Mesenchymal stem cell (in vitro differentiated cells and primary cell): ENCODE measurements at regions not wholly inside any gene's neighbourhood (a gene's known extent, or its start where the extent isn't known, plus 50 kb on each side); places are given as distances from the start of the nearest gene placed in this dataset.

Experiments used
- DNase-seq: peaks from one replicate; pipeline ENCODE4 v3.0.0-alpha.2; 2013
- H2AFZ ChIP-seq: one replicate; pipeline ENCODE4 v1.6.1; 2013; ENCODE audit warnings: low read depth, mild to moderate bottlenecking, control low read depth, inconsistent platforms, low read length, moderate library complexity
- H2AK5ac ChIP-seq: 2 replicates; pipeline ENCODE4 v1.6.1; 2013; ENCODE audit warnings: low read length, moderate library complexity, mild to moderate bottlenecking, inconsistent platforms; ENCODE audit not compliant: severe bottlenecking
- H2BK120ac ChIP-seq: one replicate; pipeline ENCODE4 v1.6.1; 2013; ENCODE audit warnings: low read depth, mild to moderate bottlenecking, inconsistent platforms, low read length, moderate library complexity
- H2BK12ac ChIP-seq, 2 experiments: one replicate each; pipeline ENCODE4 v1.6.1; 2013; ENCODE audit warnings: inconsistent platforms in 2 of 2, low read length in 2 of 2, mild to moderate bottlenecking in 2 of 2, moderate library complexity in 2 of 2, control low read depth in 1 of 2
- H2BK15ac ChIP-seq: one replicate; pipeline ENCODE4 v1.6.1; 2013; ENCODE audit warnings: mild to moderate bottlenecking, low read depth, inconsistent platforms; ENCODE audit not compliant: poor library complexity, severe bottlenecking
- H2BK5ac ChIP-seq: 2 replicates; pipeline ENCODE4 v1.6.1; 2013; ENCODE audit warnings: low read depth, mild to moderate bottlenecking, low read length, control low read depth, inconsistent platforms; ENCODE audit not compliant: poor library complexity, severe bottlenecking
- H3K14ac ChIP-seq, 2 experiments: one replicate each; pipeline ENCODE4 v1.6.1; 2013; ENCODE audit warnings: inconsistent platforms in 2 of 2, low read length in 2 of 2, control low read depth in 1 of 2, mild to moderate bottlenecking in 1 of 2, moderate library complexity in 1 of 2
- H3K18ac ChIP-seq, 2 experiments: one replicate each; pipeline ENCODE4 v1.6.1; 2013; ENCODE audit warnings: inconsistent platforms in 2 of 2, low read length in 2 of 2, control low read depth in 1 of 2, low read depth in 1 of 2, mild to moderate bottlenecking in 1 of 2
- H3K23ac ChIP-seq, 2 experiments: one replicate each; pipeline ENCODE4 v1.6.1; 2013; ENCODE audit warnings: inconsistent platforms in 2 of 2, low read length in 2 of 2, mild to moderate bottlenecking in 2 of 2, moderate library complexity in 2 of 2, control low read depth in 1 of 2
- H3K27ac ChIP-seq: 2 replicates; pipeline ENCODE4 v1.5.1; 2013; ENCODE audit warnings: mild to moderate bottlenecking, moderate library complexity, low read length, control low read depth, inconsistent platforms; ENCODE audit not compliant: poor library complexity, severe bottlenecking
- H3K27me3 ChIP-seq, 2 experiments: 2 replicates each; pipeline versions ENCODE4 v1.6.1 to v1.7.0; 2013; ENCODE audit warnings: low read length in 2 of 2, mild to moderate bottlenecking in 2 of 2, moderate library complexity in 2 of 2, control low read depth in 1 of 2, inconsistent platforms in 1 of 2; ENCODE audit not compliant: control insufficient read depth in 1 of 2, insufficient read depth in 1 of 2
- H3K36me3 ChIP-seq, 2 experiments: 2 replicates each; pipeline versions ENCODE4 v1.6.1 to v1.7.0; 2013; ENCODE audit warnings: low read length in 2 of 2, control low read depth in 1 of 2, inconsistent platforms in 1 of 2, low read depth in 1 of 2, mild to moderate bottlenecking in 1 of 2; ENCODE audit not compliant: insufficient read depth in 2 of 2, control insufficient read depth in 1 of 2
- H3K4ac ChIP-seq, 2 experiments: one replicate each; pipeline ENCODE4 v1.6.1; 2013; ENCODE audit warnings: inconsistent platforms in 2 of 2, low read length in 2 of 2, mild to moderate bottlenecking in 2 of 2, moderate library complexity in 2 of 2, control low read depth in 1 of 2, low read depth in 1 of 2
- H3K4me1 ChIP-seq: 2 replicates; pipeline ENCODE4 v1.6.1; 2013; ENCODE audit warnings: low read depth, low read length, control low read depth; ENCODE audit not compliant: control insufficient read depth, insufficient read depth
- H3K4me2 ChIP-seq: 2 replicates; pipeline ENCODE4 v1.6.1; 2013; ENCODE audit warnings: low read length, mild to moderate bottlenecking, inconsistent platforms; ENCODE audit not compliant: poor library complexity, severe bottlenecking
- H3K4me3 ChIP-seq, 2 experiments: 2 replicates each; pipeline versions ENCODE4 v1.5.1 to v1.7.0; 2013; ENCODE audit warnings: low read length in 2 of 2, mild to moderate bottlenecking in 2 of 2, control low read depth in 1 of 2, low read depth in 1 of 2; ENCODE audit not compliant: insufficient read depth in 1 of 2
- H3K79me1 ChIP-seq: replicated peaks from 2 replicates; pipeline ENCODE4 v1.6.1; 2013; ENCODE audit warnings: mild to moderate bottlenecking, control low read depth, low read length, inconsistent platforms; ENCODE audit not compliant: poor library complexity, severe bottlenecking
- H3K9ac ChIP-seq: 2 replicates; pipeline ENCODE4 v1.7.0; 2013; ENCODE audit warnings: mild to moderate bottlenecking, low read length, moderate library complexity
- H3K9me3 ChIP-seq: 2 replicates; pipeline ENCODE4 v1.7.0; 2013; ENCODE audit warnings: mild to moderate bottlenecking, low read length; ENCODE audit not compliant: control insufficient read depth
- H4K8ac ChIP-seq: one replicate; pipeline ENCODE4 v1.6.1; 2013; ENCODE audit warnings: inconsistent platforms, mild to moderate bottlenecking, low read length, moderate library complexity
- H4K91ac ChIP-seq: one replicate; pipeline ENCODE4 v1.6.1; 2013; ENCODE audit warnings: mild to moderate bottlenecking, low read length, inconsistent platforms
- WGBS: methylation state at CpG from one replicate; pipeline ENCODE4 v1.1.7; 2013; ENCODE audit warnings: mixed read lengths; 5-methylcytosine and 5-hydroxymethylcytosine counted together

DNA sequence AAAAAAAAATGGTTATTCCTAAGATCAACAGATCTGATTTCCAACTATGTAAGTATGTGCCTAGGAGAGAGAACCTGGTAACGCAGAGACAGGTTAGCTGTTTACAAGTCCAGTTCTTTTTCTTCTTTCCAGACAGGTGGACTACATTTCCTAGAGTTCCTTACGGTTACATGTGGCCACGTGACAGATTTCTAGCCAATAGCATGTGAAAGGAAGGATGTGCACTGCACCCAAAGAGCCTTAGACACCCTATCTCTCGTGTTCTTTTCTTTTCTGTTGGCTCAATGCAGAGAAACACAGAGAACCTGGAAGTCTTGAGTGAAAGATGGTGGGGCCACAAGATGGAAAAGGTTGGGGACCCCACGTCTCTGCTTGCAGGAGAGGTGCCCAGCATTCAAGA is 375.9 kb downstream of the TNS1 start:
- no peak overlapping the region for H3K14ac ChIP-seq
- H3K4me2 ChIP-seq = no peak overlapping the region
- H2BK15ac ChIP-seq = no peak overlapping the region
- H3K23ac ChIP-seq = no peak overlapping the region
- H3K9me3 ChIP-seq = no peaks in the 10 kb centered on the region
- peaks cover 4% of the 10 kb centered on the region for H3K4me1 ChIP-seq
- no peak overlapping the region for H2AFZ ChIP-seq
- H2BK12ac ChIP-seq = no peak overlapping the region
- WGBS = 98% methylated on average over 4 of the region's 5 CpGs
- no peak overlapping the region for H3K27ac ChIP-seq
- DNase-seq = no peak
- H3K4ac ChIP-seq = no peak overlapping the region
- H4K8ac ChIP-seq = no peak overlapping the region
- H2BK5ac ChIP-seq = no peak overlapping the region
- H3K4me3 ChIP-seq = no peak overlapping the region
- no peak overlapping the region for H2BK120ac ChIP-seq
- peaks cover 6 to 14% of the 10 kb centered on the region in 2 experiments for H3K27me3 ChIP-seq
- no peak overlapping the region for H3K18ac ChIP-seq
- no peaks in the 10 kb centered on the region for H3K36me3 ChIP-seq
- H3K9ac ChIP-seq = no peak overlapping the region
- no peak overlapping the region for H4K91ac ChIP-seq
- peak overlapping the region; percentile 22 for H2AK5ac ChIP-seq
- no peaks in the 10 kb centered on the region for H3K79me1 ChIP-seq

DNA sequence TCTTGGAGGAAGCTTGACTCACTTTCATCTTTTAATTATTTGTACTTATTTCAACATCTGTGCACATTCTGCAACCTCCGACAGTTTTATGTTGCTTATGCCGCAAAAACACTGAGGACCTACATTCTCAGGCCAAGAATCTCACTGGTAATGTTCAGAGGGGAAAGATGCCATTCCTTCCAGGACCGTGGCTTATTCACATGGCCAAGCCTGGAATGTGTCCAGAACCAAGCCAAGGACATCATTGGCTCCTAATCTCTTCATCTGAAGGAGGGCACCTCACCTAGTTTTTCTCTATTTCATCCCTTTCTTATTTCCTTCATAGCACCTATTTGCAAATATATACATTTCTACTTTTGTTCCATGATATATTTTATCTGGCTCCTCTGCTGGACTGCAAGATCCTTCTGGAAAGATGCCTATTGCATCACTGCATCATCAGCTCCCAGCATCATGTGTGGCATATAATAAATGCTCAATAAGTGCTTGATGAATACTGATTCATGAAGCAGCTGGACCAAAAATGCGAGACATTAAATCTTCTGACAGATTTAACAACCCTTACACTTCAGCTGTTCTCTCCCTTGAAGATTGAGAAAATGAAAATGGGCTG is 377.1 kb downstream of the TNS1 start:
- H3K36me3 ChIP-seq = no peaks in the 10 kb centered on the region
- no peak overlapping the region for H3K4me3 ChIP-seq
- H3K14ac ChIP-seq = no peak overlapping the region
- no peak overlapping the region for H3K4me2 ChIP-seq
- peak; percentile 43 for DNase-seq
- H3K27me3 ChIP-seq = peaks cover 0 to 15% of the 10 kb centered on the region in 2 experiments
- H3K79me1 ChIP-seq = no peaks in the 10 kb centered on the region
- no peak overlapping the region for H3K9ac ChIP-seq
- H3K9me3 ChIP-seq = no peaks in the 10 kb centered on the region
- no peak overlapping the region for H3K4ac ChIP-seq
- no peak overlapping the region for H2BK15ac ChIP-seq
- peaks cover 11% of the 10 kb centered on the region for H3K4me1 ChIP-seq
- no peak overlapping the region for H2AK5ac ChIP-seq
- H4K91ac ChIP-seq = no peak overlapping the region
- peak overlapping the region; percentile 11 for H3K27ac ChIP-seq
- WGBS = 78% methylated on average over 4 of the region's 4 CpGs
- no peak overlapping the region for H2BK12ac ChIP-seq
- H3K18ac ChIP-seq = no peak overlapping the region
- no peak overlapping the region for H2AFZ ChIP-seq
- no peak overlapping the region for H2BK120ac ChIP-seq
- H3K23ac ChIP-seq = no peak overlapping the region
- H2BK5ac ChIP-seq = no peak overlapping the region
- no peak overlapping the region for H4K8ac ChIP-seq

DNA sequence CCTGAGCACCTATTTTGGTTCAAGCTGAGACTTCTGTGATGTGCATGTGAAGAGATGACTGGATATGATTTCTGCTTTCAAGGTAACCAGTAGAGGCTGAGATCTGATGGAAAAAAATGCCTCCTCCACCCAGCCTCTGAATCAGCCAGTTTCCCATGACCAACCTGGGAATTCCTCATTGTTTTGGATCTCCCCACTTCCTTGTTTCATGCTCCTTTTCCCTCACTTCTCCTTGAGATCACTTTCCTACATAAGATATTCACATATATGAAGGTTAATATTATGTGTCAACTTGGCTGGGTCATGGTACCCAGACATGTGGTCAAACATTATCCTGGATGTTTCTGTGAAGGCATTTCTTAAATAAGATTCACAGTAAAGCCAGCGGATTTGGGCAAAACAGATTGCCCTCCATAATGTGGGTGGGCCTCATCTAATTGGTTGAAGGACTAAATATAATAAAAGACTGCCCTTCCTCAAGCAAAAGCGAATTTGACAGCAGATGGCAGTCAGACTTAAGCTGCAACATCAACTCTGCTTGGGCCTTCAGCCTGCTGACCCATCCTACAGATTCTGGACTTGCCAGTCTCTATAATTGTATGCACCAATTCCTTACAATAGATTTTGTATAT is 379.4 kb downstream of the TNS1 start:
- Histone ChIP-seq H3K36me3 (no peaks in the 10 kb centered on the region), H4K8ac (peak overlapping the region; percentile 43), H3K9me3 (no peaks in the 10 kb centered on the region), H3K27ac (no peak overlapping the region), H3K79me1 (no peaks in the 10 kb centered on the region), H3K4me3 (no peak overlapping the region), H2AFZ (no peak overlapping the region), H2BK15ac (no peak overlapping the region), H4K91ac (no peak overlapping the region), H3K9ac (no peak overlapping the region), H3K4ac (no peak overlapping the region), H2AK5ac (peak overlapping the region; percentile 82), H2BK120ac (no peak overlapping the region), H3K14ac (no peak overlapping the region), H3K23ac (no peak overlapping the region), H2BK5ac (no peak overlapping the region), H3K27me3 (peaks cover 0 to 8% of the 10 kb centered on the region in 2 experiments), H3K4me2 (no peak overlapping the region), H2BK12ac (peak overlapping the region in 1 of 2 experiments; percentile 91), H3K18ac (peak overlapping the region; percentile 23 to 46), H3K4me1 (peaks cover 11% of the 10 kb centered on the region)
- no peak for DNase-seq
- 96% methylated on average over 2 of the region's 2 CpGs for WGBS

DNA sequence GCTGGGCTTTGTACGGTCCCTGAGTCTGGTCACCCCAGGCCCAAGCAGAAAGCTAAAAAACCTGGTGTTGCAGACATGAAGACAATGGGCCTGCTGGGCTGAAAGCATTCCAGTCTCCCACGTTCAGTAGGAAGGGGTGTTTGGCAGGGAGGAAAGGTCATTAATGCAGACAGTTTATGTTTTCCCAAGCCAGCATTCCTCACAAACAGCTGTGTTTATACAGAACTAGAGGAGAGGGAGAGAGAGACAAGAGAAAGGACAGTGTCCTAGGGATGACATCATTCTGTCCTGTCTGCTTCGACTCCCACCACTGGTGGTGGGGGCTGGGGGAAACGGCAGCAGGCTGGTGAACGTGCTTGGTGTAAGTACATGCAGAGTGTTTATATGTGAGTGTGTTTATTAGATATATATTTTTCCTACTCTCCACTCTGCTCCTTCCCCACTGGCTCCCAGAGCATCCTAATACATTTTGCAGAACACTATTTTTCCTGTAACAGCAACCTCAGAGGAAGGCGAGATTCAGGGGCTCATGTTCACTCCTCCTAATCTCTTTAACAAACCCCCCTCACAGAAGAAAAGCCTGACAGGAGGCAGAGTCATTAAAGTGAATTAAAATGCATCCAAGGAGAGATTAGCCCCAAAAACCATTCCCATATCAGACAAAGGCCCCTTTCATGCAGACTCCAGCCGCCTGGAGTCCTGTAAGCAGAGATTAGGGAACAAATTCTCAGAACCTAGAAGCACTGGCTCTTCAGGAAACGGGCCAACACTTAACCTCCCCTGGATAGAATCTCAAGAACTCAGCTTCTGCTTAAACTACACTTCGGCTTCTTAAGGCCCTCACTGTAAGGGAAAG is 380.4 kb downstream of the TNS1 start:
- Histone ChIP-seq H2BK15ac (no peak overlapping the region), H3K4me3 (no peak overlapping the region), H2BK12ac (peak overlapping the region; percentile 65 to 91), H3K23ac (no peak overlapping the region), H4K8ac (peak overlapping the region; percentile 83), H3K79me1 (no peaks in the 10 kb centered on the region), H3K4me2 (peak overlapping the region; percentile 0), H4K91ac (peak overlapping the region; percentile 79), H3K4ac (peak overlapping the region; percentile 46 to 77), H2AFZ (no peak overlapping the region), H3K18ac (peak overlapping the region; percentile 68 to 92), H3K27ac (peak overlapping the region; percentile 82), H3K14ac (peak overlapping the region in 1 of 2 experiments; percentile 26), H3K36me3 (no peaks in the 10 kb centered on the region), H3K4me1 (peaks cover 13% of the 10 kb centered on the region), H2AK5ac (peak overlapping the region; percentile 98), H3K9ac (no peak overlapping the region), H3K9me3 (no peaks in the 10 kb centered on the region), H3K27me3 (peaks cover 0 to 8% of the 10 kb centered on the region in 2 experiments), H2BK120ac (peak overlapping the region; percentile 83), H2BK5ac (peak overlapping the region; percentile 84)
- peak; percentile 98 for DNase-seq
- 26% methylated on average over 7 of the region's 9 CpGs for WGBS
